ENCODE measurements at regions not wholly inside any gene's neighbourhood (a gene's known extent, or its start where the extent isn't known, plus 50 kb on each side); places are given as distances from the start of the nearest gene placed in this dataset.

DNA sequence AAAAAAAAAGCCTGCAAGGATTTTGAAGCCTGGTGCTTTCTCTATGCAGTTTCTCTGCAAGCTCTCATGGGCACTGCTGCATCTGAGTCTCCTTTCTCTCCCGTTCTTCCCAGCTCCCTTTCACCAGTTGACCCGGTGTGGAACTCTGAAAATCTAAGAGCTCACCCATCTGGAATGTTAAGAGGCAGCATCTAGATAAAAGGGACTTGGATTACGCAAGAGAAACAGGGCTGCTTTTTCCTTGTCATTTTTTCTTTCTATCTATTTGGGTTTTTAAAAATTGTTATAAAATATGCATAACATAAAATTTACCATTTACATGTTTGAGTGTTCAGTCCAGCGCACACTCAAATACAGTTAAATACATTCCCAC lies 95.2 kb upstream of the RPS6KA3 start:
- intact Hi-C loops (cut with micrococcal nuclease), result no loop called here
- no peak overlapping the region for H3K4me3 Mint-ChIP-seq (ENCODE audit: low read depth)
- peaks cover 12% of the 10 kb centered on the region for H3K27me3 Mint-ChIP-seq (ENCODE audit: low read depth)
- no peaks in the 10 kb centered on the region for H3K9me3 Mint-ChIP-seq
- no peak for DNase-seq (ENCODE audit: low spot score)
- H3K36me3 Mint-ChIP-seq (ENCODE audit: low read depth), result no peaks in the 10 kb centered on the region
- no peak overlapping the region for H3K27ac Mint-ChIP-seq
- no peaks in the 10 kb centered on the region for H3K4me1 Mint-ChIP-seq (ENCODE audit: low read depth)

DNA sequence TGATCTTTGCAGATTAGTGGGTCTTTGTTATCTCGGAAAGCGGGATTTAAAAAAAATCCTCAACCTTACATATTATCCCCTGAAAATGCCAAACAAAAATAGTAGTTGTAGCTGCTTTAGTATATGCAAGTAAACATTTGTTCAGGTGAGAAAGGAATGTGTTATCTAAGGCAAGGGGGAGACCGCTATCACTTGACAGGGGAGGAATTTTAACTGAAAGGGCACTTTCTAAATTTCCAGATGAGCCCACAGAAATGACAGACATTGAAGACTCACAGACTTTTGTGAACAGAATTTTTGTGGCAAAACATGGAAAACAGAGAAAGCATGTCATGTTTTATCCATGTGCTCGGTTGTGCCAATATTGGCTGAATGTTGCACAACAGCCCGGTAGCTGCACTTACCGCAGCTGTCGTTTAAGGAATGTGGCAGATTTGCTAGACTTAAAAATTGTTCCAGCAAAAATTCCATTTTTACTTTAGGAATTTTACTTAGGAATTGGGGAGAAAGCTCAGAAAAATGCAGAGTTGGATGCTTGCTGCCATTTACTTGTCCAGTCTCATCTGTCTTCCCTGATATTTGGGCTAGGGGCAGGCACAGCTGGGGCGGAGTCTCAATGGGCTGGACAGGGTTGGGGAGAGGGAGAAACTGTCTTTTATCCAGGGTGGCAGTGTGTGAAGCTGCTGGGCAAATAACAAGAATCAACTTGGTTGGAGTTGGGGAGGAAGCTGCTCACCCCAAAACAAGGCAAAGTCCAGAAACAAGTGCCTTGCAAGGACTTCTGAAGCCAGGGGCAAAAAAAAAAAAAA lies 94.6 kb upstream of the RPS6KA3 start:
- H3K27ac Mint-ChIP-seq, result no peak overlapping the region
- H3K27me3 Mint-ChIP-seq (ENCODE audit: low read depth), result peaks cover 12% of the 10 kb centered on the region
- no peaks in the 10 kb centered on the region for H3K36me3 Mint-ChIP-seq (ENCODE audit: low read depth)
- DNase-seq (ENCODE audit: low spot score), result no peak
- no peaks in the 10 kb centered on the region for H3K4me1 Mint-ChIP-seq (ENCODE audit: low read depth)
- H3K4me3 Mint-ChIP-seq (ENCODE audit: low read depth), result no peak overlapping the region
- intact Hi-C loops (cut with micrococcal nuclease), result no loop called here
- H3K9me3 Mint-ChIP-seq, result no peaks in the 10 kb centered on the region

DNA sequence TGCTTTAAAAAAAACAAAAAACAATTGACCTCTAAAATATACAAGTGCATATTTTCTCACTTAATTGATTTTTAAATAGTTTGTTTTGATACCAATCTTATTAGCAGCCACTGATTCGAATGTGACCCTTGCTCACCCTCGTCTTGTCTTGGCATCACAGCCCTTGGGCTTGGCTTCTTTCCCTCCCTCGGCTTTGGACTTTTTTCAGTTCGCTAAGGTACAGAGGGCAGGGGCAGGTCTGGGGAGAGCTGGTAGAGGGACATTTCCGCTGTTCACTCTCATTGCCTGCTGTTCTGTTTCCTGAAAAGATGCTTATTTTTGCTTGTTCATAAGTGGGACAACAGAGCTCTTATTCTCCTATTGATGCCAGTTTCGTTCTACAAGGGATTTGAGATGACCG lies 88.5 kb upstream of the RPS6KA3 start:
- H3K27ac Mint-ChIP-seq, result no peak overlapping the region
- no peaks in the 10 kb centered on the region for H3K36me3 Mint-ChIP-seq (ENCODE audit: low read depth)
- intact Hi-C loops (cut with micrococcal nuclease), result no loop called here
- no peak for DNase-seq (ENCODE audit: low spot score)
- no peaks in the 10 kb centered on the region for H3K9me3 Mint-ChIP-seq
- H3K27me3 Mint-ChIP-seq (ENCODE audit: low read depth), result peaks cover 1% of the 10 kb centered on the region
- H3K4me3 Mint-ChIP-seq (ENCODE audit: low read depth), result no peak overlapping the region
- peaks cover 10% of the 10 kb centered on the region for H3K4me1 Mint-ChIP-seq (ENCODE audit: low read depth)

GRCh38 chrX:20354505-20354904 lies 87.8 kb upstream of the RPS6KA3 start:
- no peaks in the 10 kb centered on the region for H3K9me3 Mint-ChIP-seq
- DNase-seq (ENCODE audit: low spot score), result no peak
- H3K4me1 Mint-ChIP-seq (ENCODE audit: low read depth), result peaks cover 10% of the 10 kb centered on the region
- H3K4me3 Mint-ChIP-seq (ENCODE audit: low read depth), result no peak overlapping the region
- H3K27ac Mint-ChIP-seq, result no peak overlapping the region
- H3K36me3 Mint-ChIP-seq (ENCODE audit: low read depth), result no peaks in the 10 kb centered on the region
- H3K27me3 Mint-ChIP-seq (ENCODE audit: low read depth), result peaks cover 1% of the 10 kb centered on the region
- intact Hi-C loops (cut with micrococcal nuclease), result no loop called here

DNA sequence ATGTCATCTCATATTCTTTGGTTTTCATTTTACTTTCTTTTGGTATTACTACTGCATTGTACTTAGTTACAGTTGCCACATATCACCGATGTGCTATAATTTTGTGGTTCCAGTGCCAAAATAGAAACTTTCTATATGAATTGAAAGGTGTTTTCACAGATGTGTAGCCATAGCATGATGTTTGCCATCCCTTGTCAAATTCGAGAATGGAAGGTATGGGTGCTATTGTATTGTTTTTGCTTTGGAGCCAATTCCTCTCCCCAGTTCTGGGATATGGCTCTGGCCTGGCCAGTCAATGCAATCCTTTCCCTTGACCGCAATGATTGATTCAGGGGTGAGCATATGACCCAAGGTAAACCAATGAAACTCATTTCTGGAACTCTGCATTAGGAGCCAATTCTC lies 86.2 kb upstream of the RPS6KA3 start:
- intact Hi-C loops (cut with micrococcal nuclease), result no loop called here
- no peak overlapping the region for H3K27ac Mint-ChIP-seq
- peaks cover 10% of the 10 kb centered on the region for H3K4me1 Mint-ChIP-seq (ENCODE audit: low read depth)
- no peak overlapping the region for H3K4me3 Mint-ChIP-seq (ENCODE audit: low read depth)
- no peaks in the 10 kb centered on the region for H3K9me3 Mint-ChIP-seq
- H3K27me3 Mint-ChIP-seq (ENCODE audit: low read depth), result peaks cover 1% of the 10 kb centered on the region
- no peaks in the 10 kb centered on the region for H3K36me3 Mint-ChIP-seq (ENCODE audit: low read depth)
- no peak for DNase-seq (ENCODE audit: low spot score)

DNA sequence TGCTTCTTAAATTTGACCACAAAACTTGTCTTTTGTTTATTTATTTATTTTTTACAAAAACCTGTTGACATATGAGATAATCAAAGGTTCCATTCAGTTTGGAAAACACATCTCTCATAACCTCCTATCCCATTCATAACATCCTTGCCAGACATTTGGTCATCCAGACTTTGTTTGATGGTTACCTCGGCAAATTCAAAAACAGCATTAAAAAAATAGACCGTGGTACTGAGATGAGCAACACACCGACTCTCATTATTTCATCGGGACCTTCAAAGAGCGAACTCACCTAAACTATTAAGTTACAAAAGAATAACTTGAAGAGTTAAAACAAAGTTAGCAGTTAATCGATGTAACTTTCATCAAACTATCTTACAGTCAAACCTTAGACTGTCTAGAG lies 85.8 kb upstream of the RPS6KA3 start:
- peaks cover 10% of the 10 kb centered on the region for H3K4me1 Mint-ChIP-seq (ENCODE audit: low read depth)
- peaks cover 1% of the 10 kb centered on the region for H3K27me3 Mint-ChIP-seq (ENCODE audit: low read depth)
- no peak overlapping the region for H3K4me3 Mint-ChIP-seq (ENCODE audit: low read depth)
- DNase-seq (ENCODE audit: low spot score), result no peak
- no peaks in the 10 kb centered on the region for H3K36me3 Mint-ChIP-seq (ENCODE audit: low read depth)
- H3K9me3 Mint-ChIP-seq, result no peaks in the 10 kb centered on the region
- no peak overlapping the region for H3K27ac Mint-ChIP-seq
- intact Hi-C loops (cut with micrococcal nuclease), result no loop called here

GRCh38 chrX:20350596-20350995 lies 83.9 kb upstream of the RPS6KA3 start:
- intact Hi-C loops (cut with micrococcal nuclease), result no loop called here
- DNase-seq (ENCODE audit: low spot score), result no peak
- H3K27me3 Mint-ChIP-seq (ENCODE audit: low read depth), result peaks cover 3% of the 10 kb centered on the region

DNA sequence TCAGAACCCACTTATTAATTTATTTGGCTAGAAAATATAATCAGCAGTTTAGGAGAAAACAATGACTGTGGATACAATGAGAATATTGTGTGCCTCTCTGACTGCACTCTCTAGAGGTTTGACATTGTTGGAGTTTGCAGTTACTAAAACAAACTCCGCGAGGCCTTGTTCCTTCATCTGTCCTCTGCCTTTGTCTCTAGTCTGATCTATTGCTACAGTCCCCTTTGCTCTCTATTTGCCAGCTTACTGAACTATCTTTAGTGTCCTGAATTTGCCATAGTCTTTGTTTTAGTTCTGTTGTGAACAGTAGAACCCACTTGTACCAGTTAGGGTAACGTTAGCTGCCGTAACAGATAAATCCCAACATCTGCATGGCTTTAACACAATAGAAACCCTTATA lies 81.4 kb upstream of the RPS6KA3 start:
- no peak for DNase-seq (ENCODE audit: low spot score)
- intact Hi-C loops (cut with micrococcal nuclease), result no loop called here
- peaks cover 7% of the 10 kb centered on the region for H3K4me1 Mint-ChIP-seq (ENCODE audit: low read depth)
- H3K4me3 Mint-ChIP-seq (ENCODE audit: low read depth), result no peak overlapping the region
- H3K9me3 Mint-ChIP-seq, result peaks cover 7% of the 10 kb centered on the region
- no peaks in the 10 kb centered on the region for H3K36me3 Mint-ChIP-seq (ENCODE audit: low read depth)
- peaks cover 1% of the 10 kb centered on the region for H3K27me3 Mint-ChIP-seq (ENCODE audit: low read depth)
- no peak overlapping the region for H3K27ac Mint-ChIP-seq

More at GRCh38 chrX:20350596-20350995, 83.9 kb upstream of the RPS6KA3 start:
- Mint-ChIP-seq H3K9me3 (no peaks in the 10 kb centered on the region), H3K4me3 (ENCODE audit: low read depth) (no peak overlapping the region), H3K27ac (no peak overlapping the region), H3K36me3 (ENCODE audit: low read depth) (no peaks in the 10 kb centered on the region), H3K4me1 (ENCODE audit: low read depth) (peaks cover 10% of the 10 kb centered on the region)

- no peak for DNase-seq (ENCODE audit: low spot score)
- Mint-ChIP-seq H3K36me3 (ENCODE audit: low read depth) (no peaks in the 10 kb centered on the region), H3K4me3 (ENCODE audit: low read depth) (no peak overlapping the region), H3K27ac (no peak overlapping the region), H3K4me1 (ENCODE audit: low read depth) (peaks cover under 1% of the 10 kb centered on the region), H3K27me3 (ENCODE audit: low read depth) (peaks cover 1% of the 10 kb centered on the region), H3K9me3 (peaks cover 7% of the 10 kb centered on the region)
- intact Hi-C loops (cut with micrococcal nuclease), result no loop called here
Measured at GRCh38 chrX:20347481-20347880, 80.8 kb upstream of the RPS6KA3 start.

DNA sequence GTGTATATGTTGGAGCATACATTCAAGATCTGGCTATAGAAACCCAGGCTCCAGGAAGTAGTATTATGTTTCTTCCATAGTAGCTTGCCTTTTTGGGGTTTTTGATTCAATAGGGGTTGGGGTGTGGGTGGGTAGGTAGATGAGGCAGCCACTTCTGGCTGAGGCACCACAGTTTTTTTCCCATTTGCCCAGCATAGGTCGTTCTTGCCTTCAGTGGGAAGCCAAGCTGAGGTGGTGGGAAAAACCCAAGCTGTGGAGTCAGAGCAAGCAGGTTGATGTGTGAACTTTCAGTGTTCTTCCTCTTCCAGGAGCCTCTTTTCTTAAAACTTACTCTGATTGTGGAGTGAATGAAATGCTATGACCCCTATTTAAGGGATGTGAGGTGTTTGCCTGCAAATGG lies 67.0 kb upstream of the RPS6KA3 start:
- H3K4me1 Mint-ChIP-seq (ENCODE audit: low read depth), result peaks cover 11% of the 10 kb centered on the region
- no peak for DNase-seq (ENCODE audit: low spot score)
- no peak overlapping the region for H3K4me3 Mint-ChIP-seq (ENCODE audit: low read depth)
- intact Hi-C loops (cut with micrococcal nuclease), result no loop called here
- no peaks in the 10 kb centered on the region for H3K36me3 Mint-ChIP-seq (ENCODE audit: low read depth)
- H3K27me3 Mint-ChIP-seq (ENCODE audit: low read depth), result peaks cover 4% of the 10 kb centered on the region
- no peak overlapping the region for H3K27ac Mint-ChIP-seq
- H3K9me3 Mint-ChIP-seq, result no peaks in the 10 kb centered on the region

DNA sequence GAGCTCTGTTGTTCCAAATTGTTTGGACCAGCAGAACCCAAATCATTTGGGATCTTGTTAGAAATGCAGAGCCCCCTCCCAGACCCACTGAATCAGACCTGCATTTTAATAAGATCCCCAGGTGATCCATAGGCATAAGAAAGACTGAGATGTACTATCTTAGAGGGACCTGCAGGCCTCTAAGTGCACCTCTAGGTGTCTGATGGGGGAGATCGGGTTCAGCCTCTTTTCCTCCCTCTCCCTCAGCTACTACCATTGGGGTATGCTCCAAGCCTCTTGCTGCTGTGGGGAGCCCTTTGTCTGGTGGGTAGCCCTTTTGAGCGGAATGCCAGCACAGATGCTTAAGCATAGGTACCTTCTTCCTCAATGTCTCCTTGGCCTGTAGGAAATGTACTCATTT lies 63.8 kb upstream of the RPS6KA3 start:
- Mint-ChIP-seq H3K4me3 (ENCODE audit: low read depth) (no peak overlapping the region), H3K27me3 (ENCODE audit: low read depth) (peaks cover 5% of the 10 kb centered on the region), H3K27ac (no peak overlapping the region), H3K36me3 (ENCODE audit: low read depth) (no peaks in the 10 kb centered on the region), H3K9me3 (no peaks in the 10 kb centered on the region), H3K4me1 (ENCODE audit: low read depth) (peaks cover 11% of the 10 kb centered on the region)
- intact Hi-C loops (cut with micrococcal nuclease), result no loop called here
- no peak for DNase-seq (ENCODE audit: low spot score)

- H3K9me3 Mint-ChIP-seq, result no peaks in the 10 kb centered on the region
- peaks cover 4% of the 10 kb centered on the region for H3K4me1 Mint-ChIP-seq (ENCODE audit: low read depth)
- H3K36me3 Mint-ChIP-seq (ENCODE audit: low read depth), result no peaks in the 10 kb centered on the region
- no peak overlapping the region for H3K4me3 Mint-ChIP-seq (ENCODE audit: low read depth)
- intact Hi-C loops (cut with micrococcal nuclease), result no loop called here
- DNase-seq (ENCODE audit: low spot score), result no peak
- peaks cover 5% of the 10 kb centered on the region for H3K27me3 Mint-ChIP-seq (ENCODE audit: low read depth)
- no peak overlapping the region for H3K27ac Mint-ChIP-seq
Measured at GRCh38 chrX:20329435-20329834, 62.7 kb upstream of the RPS6KA3 start.

GRCh38 chrX:20325786-20326388 lies 59.2 kb upstream of the RPS6KA3 start:
- no peaks in the 10 kb centered on the region for H3K9me3 Mint-ChIP-seq
- H3K27ac Mint-ChIP-seq, result no peak overlapping the region
- peaks cover 7% of the 10 kb centered on the region for H3K27me3 Mint-ChIP-seq (ENCODE audit: low read depth)
- DNase-seq (ENCODE audit: low spot score), result no peak
- H3K36me3 Mint-ChIP-seq (ENCODE audit: low read depth), result no peaks in the 10 kb centered on the region
- H3K4me1 Mint-ChIP-seq (ENCODE audit: low read depth), result peaks cover 7% of the 10 kb centered on the region
- intact Hi-C loops (cut with micrococcal nuclease), result no loop called here
- H3K4me3 Mint-ChIP-seq (ENCODE audit: low read depth), result no peak overlapping the region

Data from activated T-helper 2 cell treated with anti-CD3 and anti-CD28 coated beads, Interferon-gamma antibody, Interleukin-2, Interleukin-4, amounts not matched to agents 10 μg/mL and 5 μg/mL and 100 μg/mL, durations not matched to agents 14 hours and 24 hours and 36 hours (primary cell).